Type B pancreatic cell (in vitro differentiated cells): ENCODE measurements at regions not wholly inside any gene's neighbourhood (a gene's known extent, or its start where the extent isn't known, plus 50 kb on each side); places are given as distances from the start of the nearest gene placed in this dataset.

Source experiments
- DNase-seq: peaks from one replicate; pipeline ENCODE4 v3.0.0; 2021; ENCODE audit warnings: mixed read lengths; ENCODE audit not compliant: unreplicated experiment; ENCODE audit errors: extremely low spot score
- H3K27ac Mint-ChIP-seq: 2 replicates; pipeline ENCODE4 v1.8.0; 2021; ENCODE audit warnings: mild to moderate bottlenecking, mixed read lengths
- H3K27me3 Mint-ChIP-seq: 2 replicates; pipeline ENCODE4 v1.8.0; 2021; ENCODE audit warnings: mixed read lengths
- H3K36me3 Mint-ChIP-seq: 2 replicates; pipeline ENCODE4 v1.8.0; 2021; ENCODE audit warnings: mixed read lengths
- H3K4me1 Mint-ChIP-seq: one replicate; pipeline ENCODE4 v1.8.0; 2021; ENCODE audit warnings: mixed read lengths; ENCODE audit not compliant: unreplicated experiment
- H3K4me3 Mint-ChIP-seq: 2 replicates; pipeline ENCODE4 v1.8.0; 2021; ENCODE audit warnings: mild to moderate bottlenecking, mixed read lengths
- H3K9me3 Mint-ChIP-seq: 2 replicates; pipeline ENCODE4 v1.8.0; 2021; ENCODE audit warnings: mixed read lengths
- CTCF ChIP-seq: fragments of 200-600 bp; sonication (generic); conservative IDR thresholded peaks from 2 replicates; pipeline ENCODE4 v1.5.0; 2021; ENCODE audit warnings: antibody characterized with exemption, mild to moderate bottlenecking

DNA sequence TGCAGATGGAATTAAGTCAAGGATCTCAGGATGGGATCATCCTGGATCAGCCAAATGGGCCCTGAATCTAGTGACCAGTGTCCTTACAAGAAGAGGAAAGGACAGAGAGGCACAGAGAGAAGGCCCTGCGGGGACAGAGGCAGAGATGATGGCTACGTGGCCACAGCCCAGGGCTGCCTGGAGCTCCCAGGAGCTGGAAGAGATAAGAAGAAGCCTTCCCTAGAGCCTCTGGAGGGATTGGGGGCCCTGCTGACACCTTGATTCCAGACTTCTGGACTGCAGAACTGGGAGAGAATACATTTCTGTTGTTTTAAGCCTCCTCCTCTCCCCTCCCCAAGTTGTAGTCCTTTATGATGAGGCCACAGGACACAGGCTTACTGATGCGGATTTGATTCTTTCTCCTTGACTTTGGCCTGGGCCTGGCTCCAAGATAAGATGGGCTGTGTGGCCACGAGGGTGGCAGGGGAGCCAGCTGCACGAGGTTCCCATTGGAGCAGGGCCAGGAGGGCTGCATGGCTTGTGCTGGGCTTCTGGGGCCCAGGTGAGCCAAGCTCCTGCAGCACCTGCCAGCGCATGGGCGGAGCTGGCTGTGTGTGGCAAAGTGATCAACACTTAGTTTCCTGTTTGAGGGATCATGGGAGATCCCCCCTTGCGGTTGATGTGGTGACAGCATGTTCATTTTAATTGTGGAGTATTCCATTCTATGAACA lies 146.1 kb downstream of the IRF8 start:
- no peak for TF ChIP-seq CTCF
- Mint-ChIP-seq H3K4me1 (peaks cover 29% of the 10 kb centered on the region), H3K27ac (no peak overlapping the region), H3K27me3 (peaks cover 70% of the 10 kb centered on the region), H3K9me3 (no peaks in the 10 kb centered on the region), H3K36me3 (no peaks in the 10 kb centered on the region), H3K4me3 (no peak overlapping the region)
- no peak for DNase-seq

GRCh38 chr16:86045591-86045971 lies 146.6 kb downstream of the IRF8 start:
- H3K27me3 Mint-ChIP-seq, result peaks cover 76% of the 10 kb centered on the region
- H3K36me3 Mint-ChIP-seq, result no peaks in the 10 kb centered on the region
- no peak for TF ChIP-seq CTCF
- H3K27ac Mint-ChIP-seq, result no peak overlapping the region
- H3K4me3 Mint-ChIP-seq, result no peak overlapping the region
- no peak for DNase-seq
- peaks cover 35% of the 10 kb centered on the region for H3K4me1 Mint-ChIP-seq
- no peaks in the 10 kb centered on the region for H3K9me3 Mint-ChIP-seq

GRCh38 chr16:86046026-86046425 lies 147.1 kb downstream of the IRF8 start:
- no peak overlapping the region for H3K4me3 Mint-ChIP-seq
- peaks cover 76% of the 10 kb centered on the region for H3K27me3 Mint-ChIP-seq
- no peaks in the 10 kb centered on the region for H3K9me3 Mint-ChIP-seq
- no peaks in the 10 kb centered on the region for H3K36me3 Mint-ChIP-seq
- no peak for DNase-seq
- H3K4me1 Mint-ChIP-seq, result peaks cover 39% of the 10 kb centered on the region
- no peak for TF ChIP-seq CTCF
- H3K27ac Mint-ChIP-seq, result no peak overlapping the region

DNA sequence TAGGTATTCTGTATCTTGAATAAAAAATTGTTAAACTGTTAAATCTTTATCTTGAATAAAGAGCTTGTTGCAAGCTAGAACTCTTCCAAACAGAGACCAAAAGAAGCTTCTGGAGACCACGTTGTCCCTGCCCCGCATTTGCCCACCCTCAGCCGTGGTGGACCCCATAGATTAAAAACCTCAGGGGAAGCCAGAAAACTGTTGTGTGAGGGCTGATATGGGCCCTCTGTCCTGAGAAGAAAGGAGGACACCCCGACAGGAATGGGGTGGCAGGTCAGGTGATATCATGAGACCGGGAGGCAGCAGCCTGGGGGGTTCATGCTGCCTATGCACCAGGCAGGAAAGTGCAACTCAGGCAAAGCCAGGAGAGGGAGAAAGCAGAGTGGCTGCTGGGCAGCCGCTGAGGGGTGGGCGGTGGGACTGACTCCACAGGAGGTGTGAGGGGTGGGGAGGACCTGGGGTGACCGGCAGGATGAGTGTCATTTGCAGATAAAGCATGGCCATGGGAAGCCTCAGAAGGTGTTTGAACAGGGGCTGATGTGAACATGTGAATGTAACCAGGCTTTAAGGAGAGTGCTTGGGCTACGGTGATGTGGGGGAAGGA lies 147.8 kb downstream of the IRF8 start:
- H3K27ac Mint-ChIP-seq, result no peak overlapping the region
- no peaks in the 10 kb centered on the region for H3K9me3 Mint-ChIP-seq
- H3K36me3 Mint-ChIP-seq, result no peaks in the 10 kb centered on the region
- peaks cover 73% of the 10 kb centered on the region for H3K27me3 Mint-ChIP-seq
- peaks cover 42% of the 10 kb centered on the region for H3K4me1 Mint-ChIP-seq
- no peak for DNase-seq
- H3K4me3 Mint-ChIP-seq, result no peak overlapping the region
- no peak for TF ChIP-seq CTCF

GRCh38 chr16:86048221-86048620 lies 149.3 kb downstream of the IRF8 start:
- Mint-ChIP-seq H3K36me3 (no peaks in the 10 kb centered on the region), H3K9me3 (no peaks in the 10 kb centered on the region), H3K4me3 (no peak overlapping the region), H3K27me3 (peaks cover 65% of the 10 kb centered on the region), H3K27ac (no peak overlapping the region), H3K4me1 (peaks cover 37% of the 10 kb centered on the region)
- TF ChIP-seq CTCF, result no peak
- no peak for DNase-seq
